PC-9 (cell line): ENCODE measurements at regions not wholly inside any gene's neighbourhood (a gene's known extent, or its start where the extent isn't known, plus 50 kb on each side); places are given as distances from the start of the nearest gene placed in this dataset.

Experiments used
- BruUV-seq: library from RNA; stranded (reverse); fragments of 400-500 nt; replicated peaks from 2 replicates; lab custom pipeline; 2021; lab: Mats Ljungman, UMichigan
- CTCF ChIA-PET: fragments of 300-600 bp; sonication (Branson Sonifier 250); formaldehyde crosslinking; loops from one replicate; lab custom pipeline; 2022; ENCODE audit warnings: antibody characterized with exemption; lab: Charles Lee
- POLR2A ChIA-PET: fragments of 300-600 bp; sonication (Branson Sonifier 250); formaldehyde crosslinking; loops from one replicate; lab custom pipeline; 2022; ENCODE audit warnings: antibody characterized with exemption; ENCODE audit not compliant: unreplicated experiment; lab: Charles Lee
- DNase-seq, 2 experiments: peaks; one replicate each; pipeline versions ENCODE4 v3.0.0 to v3.0.0-alpha.2; 2015 to 2022; ENCODE audit warnings: mixed read lengths in 1 of 2
- H2AFZ ChIP-seq: fragments of 200-600 bp; sonication (generic); 2 replicates; pipeline ENCODE4 v1.8.1; 2017; ENCODE audit warnings: antibody characterized with exemption
- H3F3A ChIP-seq: fragments of 200-600 bp; sonication (generic); 2 replicates; pipeline ENCODE4 v1.8.1; 2017; ENCODE audit warnings: antibody characterized with exemption, mild to moderate bottlenecking, low read depth; ENCODE audit not compliant: insufficient read depth
- H3K27ac ChIP-seq: fragments of 200-600 bp; sonication (generic); 2 replicates; pipeline ENCODE4 v1.6.1; 2016; ENCODE audit warnings: mixed run types
- H3K27me3 ChIP-seq: fragments of 200-600 bp; sonication (generic); 2 replicates; pipeline ENCODE4 v1.6.1; 2016; ENCODE audit warnings: low read depth, mixed run types; ENCODE audit not compliant: insufficient read depth
- H3K36me3 ChIP-seq: fragments of 200-600 bp; sonication (generic); 2 replicates; pipeline ENCODE4 v1.6.1; 2016; ENCODE audit warnings: low read depth, mixed run types
- H3K4me1 ChIP-seq: fragments of 200-600 bp; sonication (generic); replicated peaks from 2 replicates; pipeline ENCODE4 v1.6.1; 2016; ENCODE audit warnings: mixed run types; ENCODE audit not compliant: insufficient read depth
- H3K4me2 ChIP-seq: fragments of 200-600 bp; sonication (generic); 2 replicates; pipeline ENCODE4 v1.6.1; 2017; ENCODE audit warnings: mixed run types
- H3K4me3 ChIP-seq: fragments of 200-600 bp; sonication (generic); 2 replicates; pipeline ENCODE4 v1.6.1; 2016; ENCODE audit warnings: mixed run types
- H3K79me2 ChIP-seq: fragments of 200-600 bp; sonication (generic); 2 replicates; pipeline ENCODE4 v1.6.1; 2017; ENCODE audit warnings: low read depth, mixed run types
- H3K9me2 ChIP-seq: fragments of 200-600 bp; sonication (generic); 2 replicates; pipeline ENCODE4 v1.8.1; 2017; ENCODE audit warnings: mild to moderate bottlenecking; ENCODE audit not compliant: insufficient read depth
- H3K9me3 ChIP-seq: fragments of 200-600 bp; sonication (generic); 2 replicates; pipeline ENCODE4 v1.8.1; 2016; ENCODE audit warnings: low read depth; ENCODE audit not compliant: insufficient read depth
- H4K20me1 ChIP-seq: fragments of 200-600 bp; sonication (generic); 2 replicates; pipeline ENCODE4 v1.8.1; 2017; ENCODE audit not compliant: insufficient read depth
- EZH2 ChIP-seq: fragments of 200-600 bp; sonication (generic); IDR thresholded peaks from 2 replicates; pipeline ENCODE4 v1.8.0; 2017; ENCODE audit warnings: antibody characterized with exemption, low read depth
- intact Hi-C: fragments of 100-400 bp; cut with micrococcal nuclease; formaldehyde crosslinking; loops from one replicate; pipeline ENCODE4 v1.10.0; 2022; ENCODE audit not compliant: unreplicated experiment
- TF ChIP-seq, protein P1 (sequence below): fragments of 200-600 bp; sonication (generic); conservative IDR thresholded peaks from 2 replicates; pipeline ENCODE4 v1.6.1; 2017; ENCODE audit warnings: mixed run types, antibody characterized with exemption, mild to moderate bottlenecking, moderate library complexity

- no TSS peak for BruUV-seq
- no peaks in the 10 kb centered on the region for H3K36me3 ChIP-seq
- TF ChIP-seq, protein P1, sequence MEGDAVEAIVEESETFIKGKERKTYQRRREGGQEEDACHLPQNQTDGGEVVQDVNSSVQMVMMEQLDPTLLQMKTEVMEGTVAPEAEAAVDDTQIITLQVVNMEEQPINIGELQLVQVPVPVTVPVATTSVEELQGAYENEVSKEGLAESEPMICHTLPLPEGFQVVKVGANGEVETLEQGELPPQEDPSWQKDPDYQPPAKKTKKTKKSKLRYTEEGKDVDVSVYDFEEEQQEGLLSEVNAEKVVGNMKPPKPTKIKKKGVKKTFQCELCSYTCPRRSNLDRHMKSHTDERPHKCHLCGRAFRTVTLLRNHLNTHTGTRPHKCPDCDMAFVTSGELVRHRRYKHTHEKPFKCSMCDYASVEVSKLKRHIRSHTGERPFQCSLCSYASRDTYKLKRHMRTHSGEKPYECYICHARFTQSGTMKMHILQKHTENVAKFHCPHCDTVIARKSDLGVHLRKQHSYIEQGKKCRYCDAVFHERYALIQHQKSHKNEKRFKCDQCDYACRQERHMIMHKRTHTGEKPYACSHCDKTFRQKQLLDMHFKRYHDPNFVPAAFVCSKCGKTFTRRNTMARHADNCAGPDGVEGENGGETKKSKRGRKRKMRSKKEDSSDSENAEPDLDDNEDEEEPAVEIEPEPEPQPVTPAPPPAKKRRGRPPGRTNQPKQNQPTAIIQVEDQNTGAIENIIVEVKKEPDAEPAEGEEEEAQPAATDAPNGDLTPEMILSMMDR = no peak
- TF ChIP-seq EZH2 = no peak
Observed at GRCh38 chr7:73963252-73963822, 64.6 kb upstream of the ELN start.

GRCh38 chr7:73964786-73965185 lies 63.2 kb upstream of the ELN start:
- H3K36me3 ChIP-seq = no peaks in the 10 kb centered on the region
- H3K27ac ChIP-seq = no peak overlapping the region
- TF ChIP-seq EZH2 = no peak
- TF ChIP-seq, protein P1 = no peak
- no peaks in the 10 kb centered on the region for H3K27me3 ChIP-seq
- H3K4me3 ChIP-seq = no peak overlapping the region
- ChIA-PET CTCF (interaction anchor here (0.6 kb wide), 1 partner anchor 705 kb away, joined by 6 read pairs; no protein-coding TSS in a partner anchor), POLR2A (no interaction called here)
- H4K20me1 ChIP-seq = no peaks in the 10 kb centered on the region
- H3K4me2 ChIP-seq = no peak overlapping the region
- no peaks in the 10 kb centered on the region for H3K79me2 ChIP-seq
- H3F3A ChIP-seq = no peaks in the 10 kb centered on the region; the same call in 1 of the 2 replicates
- no peak overlapping the region for H2AFZ ChIP-seq
- no peaks in the 10 kb centered on the region for H3K4me1 ChIP-seq
- intact Hi-C loops = no loop called here
- no peaks in the 10 kb centered on the region for H3K9me2 ChIP-seq
- peaks cover 13% of the 10 kb centered on the region; the same call in 1 of the 2 replicates for H3K9me3 ChIP-seq
- DNase-seq = no peak
- BruUV-seq = no TSS peak

More at GRCh38 chr7:73963252-73963822, 64.6 kb upstream of the ELN start:
- peaks cover 13% of the 10 kb centered on the region; the same call in 1 of the 2 replicates for H3K9me3 ChIP-seq
- H3K9me2 ChIP-seq = no peaks in the 10 kb centered on the region
- no peaks in the 10 kb centered on the region for H3K27me3 ChIP-seq
- no peak for DNase-seq
- no peaks in the 10 kb centered on the region for H3K79me2 ChIP-seq
- no peaks in the 10 kb centered on the region; the same call in 1 of the 2 replicates for H3F3A ChIP-seq
- no peak overlapping the region for H3K27ac ChIP-seq
- CTCF ChIA-PET = no interaction called here
- intact Hi-C loops = no loop called here
- H3K4me2 ChIP-seq = no peak overlapping the region
- no peak overlapping the region for H2AFZ ChIP-seq
- POLR2A ChIA-PET = interaction anchor here (0.7 kb wide), 1 partner anchor 603 kb away, joined by 3 read pairs; no protein-coding TSS in a partner anchor
- no peak overlapping the region for H3K4me3 ChIP-seq
- H3K4me1 ChIP-seq = no peaks in the 10 kb centered on the region
- no peaks in the 10 kb centered on the region for H4K20me1 ChIP-seq

GRCh38 chr7:73966062-73966940 lies 61.7 kb upstream of the ELN start:
- no peak overlapping the region for H3K4me3 ChIP-seq
- intact Hi-C loops = no loop called here
- H3K79me2 ChIP-seq = no peaks in the 10 kb centered on the region
- no peak overlapping the region for H3K27ac ChIP-seq
- CTCF ChIA-PET = no interaction called here
- BruUV-seq = no TSS peak
- POLR2A ChIA-PET = no interaction called here
- DNase-seq = no peak
- H2AFZ ChIP-seq = no peak overlapping the region
- H3K4me1 ChIP-seq = no peaks in the 10 kb centered on the region
- TF ChIP-seq, protein P1 = no peak
- no peak for TF ChIP-seq EZH2
- no peaks in the 10 kb centered on the region for H4K20me1 ChIP-seq
- no peak overlapping the region for H3K4me2 ChIP-seq
- no peaks in the 10 kb centered on the region for H3K27me3 ChIP-seq
- H3K9me3 ChIP-seq = peaks cover 13% of the 10 kb centered on the region; the same call in 1 of the 2 replicates
- no peaks in the 10 kb centered on the region for H3K36me3 ChIP-seq
- H3K9me2 ChIP-seq = no peaks in the 10 kb centered on the region
- H3F3A ChIP-seq = no peaks in the 10 kb centered on the region
